Frontal cortex (tissue), 3 donors: ENCODE measurements at regions not wholly inside any gene's neighbourhood (a gene's known extent, or its start where the extent isn't known, plus 50 kb on each side); places are given as distances from the start of the nearest gene placed in this dataset.
A peak's percentile ranks its signal among the peaks of the same experiment; 100 is the strongest.

Experiments used
- DNase-seq, 2 donors: peaks; one replicate each; pipeline ENCODE4 v3.0.0; 2012; ENCODE audit warnings: low spot score in 2 of 2
- FAIRE-seq: peaks from 2 replicates; lab custom pipeline; 2012; peaks lifted over from hg19 to GRCh38; lab: Jason Lieb, UNC
- donor health status: control.
- donor health status: control.
- donor health status: control.

GRCh38 chr15:91592567-91592966 is 260.9 kb upstream of the SLCO3A1 start:
- DNase-seq: no peak
- FAIRE-seq: no peak

GRCh38 chr15:91593067-91593466 is 260.4 kb upstream of the SLCO3A1 start:
- DNase-seq (no peak), FAIRE-seq (no peak)

- no peak for FAIRE-seq
Measured at GRCh38 chr15:91593653-91594052, 259.9 kb upstream of the SLCO3A1 start.

DNA sequence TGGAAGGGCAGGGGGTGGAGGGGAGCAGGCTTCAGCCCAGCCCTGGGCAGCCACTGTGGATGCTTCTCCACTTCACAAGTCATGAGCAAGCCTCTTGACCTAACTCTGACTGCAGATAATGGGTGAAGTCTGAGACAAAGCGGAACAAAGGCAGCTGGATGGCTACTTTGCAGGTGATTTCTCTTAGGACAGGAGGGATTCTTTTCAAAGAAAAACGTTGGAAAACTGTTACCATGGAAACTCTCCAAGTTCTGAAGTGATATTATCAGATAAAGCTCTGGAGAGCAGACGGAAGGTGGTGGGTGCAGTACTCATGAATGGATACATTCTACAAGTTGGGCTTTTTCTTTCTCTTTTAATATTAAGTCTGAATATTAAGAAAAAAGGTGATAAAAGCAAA is 254.2 kb upstream of the SLCO3A1 start:
- FAIRE-seq (no peak), DNase-seq (no peak)

More at GRCh38 chr15:91593653-91594052, 259.9 kb upstream of the SLCO3A1 start:
- DNase-seq: no peak

DNA sequence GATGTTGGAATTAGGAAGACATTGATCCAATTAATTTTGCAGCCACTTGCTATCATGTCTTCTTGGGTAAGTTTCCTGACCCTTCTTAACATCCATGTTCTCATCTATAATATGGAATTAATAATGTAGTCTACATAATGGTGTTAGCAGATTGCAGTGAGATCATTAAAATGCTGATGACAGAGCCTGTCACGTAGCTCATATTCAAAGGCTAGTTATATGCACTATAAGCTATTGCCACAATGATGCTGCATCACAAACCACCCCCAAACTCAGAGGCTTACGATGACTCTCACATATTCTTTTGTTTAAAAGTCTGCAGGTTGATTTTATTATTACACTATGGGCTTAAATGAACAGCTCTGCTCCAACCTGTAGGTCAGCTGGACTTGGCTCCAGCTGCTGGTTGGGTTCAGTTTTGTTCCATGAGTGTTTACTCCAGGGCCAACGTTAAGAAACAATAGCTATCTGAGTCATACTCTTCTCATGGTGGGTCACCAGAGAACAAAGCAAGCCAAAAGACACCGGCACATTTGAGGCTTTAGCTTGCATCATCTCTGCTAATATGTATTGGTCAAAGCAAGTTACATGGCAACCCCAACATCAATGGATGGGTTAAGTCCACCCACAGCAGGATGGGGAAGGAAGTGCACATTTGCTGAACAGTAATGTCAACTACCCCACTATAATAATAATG is 250.0 kb upstream of the SLCO3A1 start:
- no peak for FAIRE-seq
- DNase-seq: no peak

DNA sequence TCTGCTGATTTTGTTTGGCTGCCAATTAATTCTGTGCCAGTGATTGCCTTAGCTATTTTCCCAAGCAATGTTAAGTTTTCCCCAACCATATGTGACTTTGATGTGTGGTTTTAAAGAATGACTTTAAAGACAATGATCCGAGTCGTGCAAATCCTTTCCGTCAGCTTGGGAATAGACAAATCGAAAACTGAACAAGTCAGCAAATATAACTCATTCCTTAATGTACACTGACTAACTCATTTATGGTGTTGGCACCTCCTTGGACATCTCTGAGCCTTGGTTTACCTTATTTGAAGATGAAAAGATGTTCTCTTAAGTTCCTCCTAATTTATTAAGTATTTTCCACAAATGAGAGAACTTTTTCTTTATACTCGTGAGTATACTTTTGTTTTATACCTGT is 249.4 kb upstream of the SLCO3A1 start:
- DNase-seq (no peak), FAIRE-seq (no peak)

- FAIRE-seq: no peak
- no peak for DNase-seq
Measured at GRCh38 chr15:91605576-91605975, 247.9 kb upstream of the SLCO3A1 start.

GRCh38 chr15:91609231-91609630 is 244.3 kb upstream of the SLCO3A1 start:
- no peak for FAIRE-seq

GRCh38 chr15:91609966-91610365 is 243.5 kb upstream of the SLCO3A1 start:
- no peak for FAIRE-seq
- no peak for DNase-seq

More at GRCh38 chr15:91609231-91609630, 244.3 kb upstream of the SLCO3A1 start:
- no peak for DNase-seq

DNA sequence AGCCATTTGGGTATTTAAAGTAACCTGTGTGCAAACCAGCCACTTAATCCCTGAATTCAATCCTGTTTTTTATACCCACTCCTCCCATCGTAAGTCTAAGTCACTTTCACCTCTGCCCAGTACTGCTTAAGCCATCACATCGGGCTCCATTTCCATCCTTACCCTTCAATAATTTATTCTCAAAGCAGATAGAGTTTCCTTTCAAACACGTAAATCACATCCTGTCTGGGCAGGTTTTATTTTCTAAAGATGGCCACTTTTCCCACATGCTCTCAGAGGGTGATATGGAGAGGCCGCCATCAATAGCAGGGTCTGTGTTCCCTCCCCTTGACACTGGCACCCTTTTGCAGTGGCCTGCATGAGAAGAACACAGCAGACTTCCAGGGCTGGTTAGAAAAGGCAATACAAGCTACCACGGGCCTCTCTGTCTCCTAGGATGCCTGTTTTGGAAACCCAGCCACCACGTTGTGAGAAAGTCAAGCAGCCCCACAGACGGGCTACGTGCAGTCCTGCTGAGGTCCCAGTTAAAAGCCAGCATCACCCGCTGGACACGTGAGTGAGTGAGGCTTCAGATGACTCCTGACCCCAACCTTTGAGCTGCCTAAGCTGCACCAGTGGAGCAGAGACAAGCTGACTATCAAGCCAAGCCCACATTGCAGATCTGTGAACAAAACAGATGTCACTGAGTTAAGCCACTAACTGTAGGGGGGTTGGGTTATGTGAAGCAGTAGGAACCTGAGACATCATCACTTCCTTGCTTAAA is 241.8 kb upstream of the SLCO3A1 start:
- DNase-seq (no peak), FAIRE-seq (no peak)

DNA sequence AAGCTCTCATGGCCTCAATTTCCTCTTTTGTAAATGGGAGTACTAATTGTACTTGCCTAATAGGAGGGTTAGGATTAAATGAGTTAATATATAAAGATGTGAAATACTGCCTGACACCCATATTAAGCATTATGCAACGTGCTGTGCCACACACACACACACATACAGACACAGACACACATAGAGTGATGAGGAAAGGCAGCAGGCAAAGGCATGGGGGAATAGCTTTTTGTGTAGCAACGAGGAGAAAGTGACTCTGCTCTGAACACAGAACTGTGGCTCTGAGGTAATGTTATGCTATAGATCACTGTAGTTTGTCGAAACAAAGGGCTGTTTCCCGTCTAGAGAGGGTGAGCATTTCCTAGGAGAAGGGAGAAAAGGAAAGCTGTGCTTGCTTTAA is 233.3 kb upstream of the SLCO3A1 start:
- FAIRE-seq (no peak), DNase-seq (no peak)

DNA sequence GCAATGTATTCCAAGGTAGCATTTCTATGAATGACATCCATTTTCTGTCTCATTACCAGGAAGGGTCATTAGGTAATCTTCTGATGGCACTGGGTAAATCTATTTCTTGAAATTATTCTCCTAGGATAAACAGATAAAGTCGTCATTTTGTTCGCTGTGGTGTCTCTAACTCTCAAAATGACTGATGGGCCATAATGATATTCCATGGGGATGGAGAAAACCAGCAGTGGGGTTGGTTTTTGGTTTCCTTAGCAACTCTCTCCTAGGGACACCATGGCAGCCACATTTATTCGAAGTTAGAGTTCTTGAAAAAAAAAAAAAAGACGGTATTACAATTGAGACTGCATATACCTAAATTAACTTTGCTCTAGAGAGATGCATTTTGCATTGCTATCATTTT is 231.3 kb upstream of the SLCO3A1 start:
- FAIRE-seq (no peak), DNase-seq (no peak)

DNA sequence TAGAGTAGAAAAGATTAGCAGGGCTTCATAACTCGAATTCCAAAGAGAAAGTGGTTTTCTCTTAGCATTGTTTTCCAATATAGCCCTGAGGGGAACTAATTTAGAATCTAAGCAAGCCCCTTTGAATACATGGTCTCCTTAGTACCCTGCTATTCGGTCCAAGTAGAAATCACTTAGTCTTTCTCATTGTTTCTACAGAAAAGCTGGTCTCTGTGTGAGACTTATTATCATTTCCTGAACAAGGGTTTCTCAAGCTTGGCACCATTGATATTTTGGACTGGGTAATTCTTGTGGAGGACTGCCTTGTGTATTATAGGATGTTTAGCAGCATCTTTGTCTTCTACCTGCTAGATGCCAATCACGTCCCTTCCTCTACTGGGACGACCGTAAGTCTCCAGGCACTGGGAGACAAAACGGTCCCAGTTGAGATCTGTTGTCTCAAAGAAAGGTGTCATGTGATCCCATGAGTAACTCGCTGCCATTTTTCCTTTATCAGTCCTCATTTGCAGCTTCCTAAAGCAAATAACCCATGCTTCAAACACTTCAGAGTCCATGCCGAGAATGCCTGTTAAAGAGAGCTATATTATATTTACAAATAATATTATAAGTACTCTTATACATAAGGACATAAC is 230.7 kb upstream of the SLCO3A1 start:
- FAIRE-seq (no peak), DNase-seq (no peak)

DNA sequence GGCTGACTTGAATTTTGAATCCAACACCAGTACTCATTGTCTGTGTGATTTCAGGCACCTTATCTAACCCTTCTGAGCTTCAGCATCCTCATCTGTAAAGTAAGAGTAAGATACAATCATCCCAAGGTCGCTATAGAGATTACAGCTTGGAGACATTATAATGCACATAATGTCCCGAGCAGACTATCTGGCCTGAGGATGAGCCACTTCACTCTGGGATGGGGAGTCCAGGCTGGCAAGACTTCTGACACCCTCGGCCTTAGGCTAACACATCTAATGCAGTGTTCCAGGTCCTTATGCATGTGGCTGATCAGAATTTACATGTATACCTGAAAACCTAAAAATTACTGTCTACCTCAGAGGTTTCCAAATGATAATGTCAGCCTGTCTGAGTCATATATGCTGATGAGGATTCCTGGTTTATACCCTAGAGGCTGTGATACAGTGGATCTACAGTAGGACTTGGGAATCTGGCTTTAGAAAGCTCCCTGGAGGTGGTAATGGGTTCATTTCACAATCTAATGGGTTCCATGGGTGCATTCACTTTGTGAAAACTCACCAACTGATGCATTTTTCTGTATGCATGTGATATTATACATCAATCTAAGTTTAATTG is 229.0 kb upstream of the SLCO3A1 start:
- DNase-seq: no peak
- no peak for FAIRE-seq

GRCh38 chr15:91625506-91625905 is 228.0 kb upstream of the SLCO3A1 start:
- FAIRE-seq: no peak
- DNase-seq: no peak

- FAIRE-seq: no peak
- DNase-seq: peak in 1 of 2 donors; percentile 4
Measured at GRCh38 chr15:91627473-91628278, 225.8 kb upstream of the SLCO3A1 start.

DNA sequence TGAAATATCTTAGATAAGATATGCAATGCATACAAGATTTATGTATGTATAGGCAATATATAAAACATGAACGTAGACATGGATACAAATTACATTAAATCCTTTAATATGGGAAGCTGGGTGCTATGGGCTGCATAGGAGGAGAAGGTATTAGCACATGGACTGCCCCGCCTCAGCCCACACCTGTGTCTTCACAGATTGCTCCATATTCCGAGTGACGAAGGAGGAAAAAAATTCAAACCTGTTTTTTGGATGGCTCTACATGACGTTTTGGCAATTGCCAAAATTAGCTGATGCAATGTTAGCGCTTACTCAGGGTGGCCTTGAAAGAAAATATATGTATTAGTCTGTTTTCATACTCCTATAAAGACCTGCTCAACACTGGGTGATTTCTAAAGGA is 223.4 kb upstream of the SLCO3A1 start:
- DNase-seq: no peak
- no peak for FAIRE-seq

GRCh38 chr15:91632176-91632575 is 221.3 kb upstream of the SLCO3A1 start:
- DNase-seq: no peak
- FAIRE-seq: no peak

GRCh38 chr15:91632981-91633380 is 220.5 kb upstream of the SLCO3A1 start:
- DNase-seq (no peak), FAIRE-seq (no peak)

DNA sequence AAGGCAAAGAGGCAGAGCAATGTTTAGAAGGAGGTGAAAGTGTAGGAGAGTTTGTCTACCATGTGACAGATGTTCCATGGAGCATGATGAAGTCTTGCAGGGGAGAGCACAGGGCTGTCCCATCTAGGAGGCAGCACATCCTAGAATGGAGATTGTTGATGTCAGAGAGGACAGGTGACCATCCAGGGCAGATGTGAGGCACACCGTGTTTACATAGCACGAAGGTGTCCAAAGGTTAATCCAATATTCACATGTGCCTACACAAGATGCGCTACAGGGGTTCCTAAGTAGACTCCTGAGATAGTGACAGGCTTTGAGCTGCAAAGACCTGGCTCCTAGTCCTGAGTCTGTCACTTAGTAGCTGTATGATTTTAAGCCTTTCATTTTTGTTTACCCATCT is 219.3 kb upstream of the SLCO3A1 start:
- DNase-seq (no peak), FAIRE-seq (no peak)
